Smooth muscle cell of the brain vasculature (primary cell): ENCODE measurements at regions not wholly inside any gene's neighbourhood (a gene's known extent, or its start where the extent isn't known, plus 50 kb on each side); places are given as distances from the start of the nearest gene placed in this dataset.

ENCODE experiments used
- DNase-seq: peaks from one replicate; pipeline ENCODE4 v3.0.0-alpha.2; 2012; ENCODE audit warnings: low read depth, low spot score

DNA sequence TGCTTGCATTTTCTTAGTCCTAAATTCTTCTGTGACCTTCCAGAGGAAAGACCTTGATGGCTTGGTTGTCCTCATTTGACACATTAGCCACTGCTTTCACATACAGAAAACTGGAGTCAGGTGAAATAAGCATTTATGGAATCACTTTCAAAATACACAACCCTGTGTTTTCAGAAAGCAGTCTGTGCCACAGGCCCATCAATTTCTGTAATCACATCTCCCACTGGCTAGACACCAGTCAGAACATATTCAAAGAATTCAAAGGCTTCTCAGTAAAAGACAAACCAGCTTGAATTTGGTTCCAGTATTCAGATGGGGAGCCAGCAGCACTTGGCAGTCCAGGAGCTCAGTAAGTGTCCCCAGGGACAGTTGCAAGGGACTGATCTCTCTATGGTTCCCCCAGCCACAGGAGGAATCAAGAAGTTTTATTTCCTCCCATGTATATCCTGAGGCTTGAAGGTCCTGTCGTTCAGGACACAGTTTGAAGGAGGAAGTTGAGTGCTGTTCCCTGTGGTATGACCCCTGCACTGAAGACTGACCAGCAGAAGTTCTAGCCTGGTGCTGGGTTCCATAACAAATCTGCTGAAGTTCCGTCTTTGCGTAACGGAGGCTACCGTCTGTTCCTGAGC is 214.3 kb downstream of the FOXO1 start:
- no peak for DNase-seq

DNA sequence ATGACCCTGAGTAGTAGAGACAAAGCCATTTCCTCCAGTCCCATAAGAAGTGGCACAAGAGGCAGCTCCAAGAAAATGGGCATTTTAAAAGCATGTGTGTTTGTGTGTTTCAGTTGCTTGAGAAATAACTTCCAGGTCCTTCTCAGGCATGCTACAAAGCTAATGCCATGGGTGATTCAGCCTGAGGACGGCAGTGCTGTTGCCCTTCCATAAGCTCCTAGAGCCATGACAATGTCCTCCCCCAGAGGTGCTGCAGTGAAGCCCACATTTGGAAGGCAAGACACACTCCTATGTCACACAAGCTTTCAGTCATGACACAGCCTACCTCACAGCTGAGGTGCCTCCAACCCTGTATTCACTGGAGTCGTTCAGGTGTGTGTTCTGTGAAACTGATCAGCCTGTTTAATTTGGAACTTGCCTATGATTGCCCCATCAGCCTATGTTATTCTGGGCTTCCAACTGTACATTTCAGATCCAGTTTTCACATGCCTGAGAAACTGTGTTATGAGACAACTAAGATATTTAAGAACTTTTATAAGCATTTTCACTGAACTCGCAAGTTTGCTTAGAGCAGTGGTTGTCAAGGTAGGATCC is 213.6 kb downstream of the FOXO1 start:
- no peak for DNase-seq

DNA sequence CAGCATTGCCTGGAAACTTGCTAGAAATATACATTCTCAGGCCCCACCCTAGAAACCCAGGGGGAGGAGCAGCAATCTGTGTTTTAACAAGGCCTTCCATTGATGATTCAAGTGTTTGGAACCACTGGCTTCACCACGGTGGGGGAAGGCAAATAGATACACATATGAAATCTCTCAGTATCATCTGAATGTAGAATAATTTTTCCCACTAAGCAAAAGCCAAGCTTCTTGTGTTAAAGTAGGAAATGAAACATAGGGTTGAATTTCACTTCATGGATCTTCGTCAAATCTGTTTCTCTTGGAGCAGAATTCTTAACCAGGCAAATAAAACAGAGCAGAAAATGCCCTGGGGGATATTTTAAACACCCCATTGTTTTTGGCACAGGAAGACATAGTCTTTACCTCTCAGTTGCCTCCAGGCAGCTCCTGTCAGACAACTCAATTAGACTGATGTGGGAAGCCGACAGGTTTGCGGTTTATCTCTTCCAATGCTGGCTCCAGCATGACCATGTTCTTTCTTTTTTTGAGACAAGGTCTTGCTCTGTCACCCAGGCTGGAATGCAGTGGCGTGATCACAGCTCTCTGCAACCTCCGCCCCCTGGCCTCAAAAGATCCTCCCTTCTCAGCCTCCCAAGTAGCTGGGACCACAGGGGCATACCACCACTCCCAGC is 213.0 kb downstream of the FOXO1 start:
- DNase-seq, result no peak

- DNase-seq, result no peak
Observed at GRCh38 chr13:40456397-40456953, 210.0 kb downstream of the FOXO1 start.

DNA sequence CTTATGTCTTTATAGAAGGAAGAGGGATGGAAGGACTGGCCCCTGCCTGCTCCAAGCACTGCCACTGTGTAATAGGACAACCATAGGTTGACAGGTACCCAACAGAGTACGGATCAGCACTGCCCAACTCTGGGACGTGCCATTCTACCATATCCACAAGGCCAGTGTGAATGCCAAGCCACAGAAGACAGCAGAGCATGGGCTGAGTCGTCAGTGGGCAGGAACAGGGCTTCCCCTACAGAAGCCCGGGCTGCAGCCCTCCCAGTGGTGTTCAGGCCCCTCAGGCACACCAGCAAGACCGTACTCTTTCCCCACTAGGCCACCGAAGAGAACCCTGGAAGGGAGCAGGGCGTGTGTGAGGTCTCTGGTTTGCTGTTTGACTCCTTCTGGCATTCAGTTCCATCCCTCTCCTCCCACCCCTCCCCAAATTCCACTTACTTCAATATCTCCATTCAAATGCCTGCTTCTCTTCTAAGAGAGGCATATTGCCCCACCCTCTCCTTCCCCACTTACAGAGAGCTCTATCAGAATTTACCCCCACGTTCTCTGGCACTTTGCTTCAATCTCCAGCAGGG is 209.4 kb downstream of the FOXO1 start:
- DNase-seq, result no peak

DNA sequence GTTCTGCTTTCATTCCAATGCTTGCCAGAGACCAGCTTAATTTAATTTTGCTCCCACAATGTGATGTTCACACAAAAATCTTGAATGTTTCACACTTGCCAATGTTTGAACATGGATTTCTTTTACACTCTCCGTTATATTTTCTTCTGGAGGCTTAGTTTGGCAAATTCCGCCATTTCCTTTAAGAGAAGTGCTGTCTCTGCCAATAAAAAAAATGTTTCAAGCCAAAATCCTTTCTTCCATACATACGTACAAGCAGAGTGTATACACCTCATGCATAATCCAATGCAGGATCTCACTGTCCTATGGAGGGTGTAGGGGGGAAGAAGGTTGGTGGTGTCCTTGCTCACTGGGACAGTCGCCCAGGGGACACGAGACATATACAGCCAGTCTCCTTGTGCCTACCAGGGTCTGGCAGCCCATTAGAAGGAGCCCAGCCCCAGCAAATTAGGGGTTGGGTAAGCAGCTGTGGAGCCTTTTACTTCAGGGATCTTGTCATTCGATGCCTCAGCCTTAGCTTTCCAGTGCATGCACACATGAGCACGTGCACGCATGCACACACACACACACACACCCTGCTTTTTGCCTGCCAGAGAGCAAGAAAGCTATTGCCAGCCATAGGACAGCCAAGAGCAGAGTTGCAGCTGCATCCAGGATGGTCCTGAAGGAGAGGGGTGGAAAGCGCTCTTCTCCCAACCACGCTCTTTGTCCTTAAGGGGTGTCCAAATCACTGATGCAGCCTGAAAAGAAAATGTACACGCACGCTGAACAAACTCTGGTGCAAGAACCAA is 208.3 kb downstream of the FOXO1 start:
- no peak for DNase-seq

DNA sequence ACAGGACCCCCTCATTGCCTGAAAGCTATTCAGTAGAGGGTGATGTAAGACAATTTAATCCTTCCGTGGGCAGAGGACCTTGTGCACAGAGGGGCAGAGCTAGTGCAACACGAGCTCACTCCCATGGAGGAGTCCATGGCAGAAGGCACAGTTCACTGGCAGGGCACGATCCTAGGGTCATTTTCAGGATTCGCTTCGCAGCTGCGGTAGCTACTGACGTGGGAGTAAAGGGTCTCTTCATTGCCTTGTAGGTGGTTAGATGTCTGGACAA is 207.8 kb downstream of the FOXO1 start:
- no peak for DNase-seq

GRCh38 chr13:40460116-40460515 is 206.3 kb downstream of the FOXO1 start:
- DNase-seq, result no peak

- no peak for DNase-seq
Observed at GRCh38 chr13:40464337-40465014, 202.0 kb downstream of the FOXO1 start.

DNA sequence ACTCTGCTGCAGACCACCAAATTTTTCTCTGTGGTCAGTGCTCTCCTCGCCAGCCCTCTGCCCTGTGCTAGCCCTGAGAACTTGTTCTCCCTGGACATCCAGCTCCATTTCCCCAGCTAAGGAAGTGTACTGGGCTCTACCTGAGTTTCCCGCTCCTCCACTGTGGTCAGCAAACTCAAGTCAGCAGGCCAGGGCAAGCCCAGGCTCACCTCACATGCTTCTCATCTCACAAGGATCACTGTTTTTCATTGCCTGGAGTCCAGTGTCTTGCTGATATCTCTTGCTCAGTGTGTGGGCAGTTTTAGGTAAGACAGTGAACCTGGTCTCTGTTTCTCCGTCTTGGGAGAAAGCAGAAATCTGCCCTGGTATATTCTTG is 201.4 kb downstream of the FOXO1 start:
- DNase-seq, result no peak

DNA sequence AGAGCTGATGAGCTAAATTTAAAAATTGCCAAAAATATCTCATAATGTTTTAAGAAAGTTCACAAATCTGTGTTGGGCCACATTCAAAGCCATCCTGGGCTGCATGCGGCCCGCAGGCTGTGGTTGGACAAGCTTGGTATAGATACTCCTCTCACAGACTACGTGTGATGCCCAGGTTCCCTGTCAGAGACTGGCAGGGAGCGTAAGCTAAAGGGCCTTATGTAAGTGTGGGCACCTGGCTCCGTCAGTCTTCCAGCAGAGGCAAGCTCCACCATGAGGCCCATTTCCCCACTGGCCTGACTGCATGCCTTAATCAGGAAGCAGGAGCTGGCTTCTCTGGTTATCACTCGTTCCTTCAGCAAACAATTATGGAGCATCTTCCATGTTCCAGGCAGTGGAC is 200.2 kb downstream of the FOXO1 start:
- no peak for DNase-seq

- no peak for DNase-seq
Observed at GRCh38 chr13:40468227-40468838, 198.1 kb downstream of the FOXO1 start.

GRCh38 chr13:40469581-40470310 is 196.7 kb downstream of the FOXO1 start:
- DNase-seq, result no peak

- DNase-seq, result no peak
Observed at GRCh38 chr13:40470660-40471059, 195.8 kb downstream of the FOXO1 start.

GRCh38 chr13:40471076-40471475 is 195.4 kb downstream of the FOXO1 start:
- DNase-seq, result no peak

DNA sequence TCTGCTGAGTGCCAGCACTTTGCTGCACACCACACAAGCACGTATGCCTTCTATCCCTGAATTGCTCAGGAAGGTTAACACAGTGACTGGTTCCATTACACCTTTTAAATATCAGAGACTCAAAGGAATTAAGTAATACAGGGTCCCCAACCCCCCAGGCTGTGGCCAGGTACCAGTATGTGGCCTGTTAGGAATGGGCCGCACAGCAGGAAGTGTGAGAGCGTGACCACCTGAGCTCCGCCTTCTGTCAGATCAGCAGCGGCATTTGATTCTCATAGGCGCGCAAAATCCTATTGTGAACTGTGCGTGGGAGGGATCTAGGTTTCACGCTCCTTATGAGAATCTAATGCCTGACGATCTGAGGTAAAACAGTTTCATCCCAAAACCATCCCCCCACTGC is 194.5 kb downstream of the FOXO1 start:
- DNase-seq, result no peak

DNA sequence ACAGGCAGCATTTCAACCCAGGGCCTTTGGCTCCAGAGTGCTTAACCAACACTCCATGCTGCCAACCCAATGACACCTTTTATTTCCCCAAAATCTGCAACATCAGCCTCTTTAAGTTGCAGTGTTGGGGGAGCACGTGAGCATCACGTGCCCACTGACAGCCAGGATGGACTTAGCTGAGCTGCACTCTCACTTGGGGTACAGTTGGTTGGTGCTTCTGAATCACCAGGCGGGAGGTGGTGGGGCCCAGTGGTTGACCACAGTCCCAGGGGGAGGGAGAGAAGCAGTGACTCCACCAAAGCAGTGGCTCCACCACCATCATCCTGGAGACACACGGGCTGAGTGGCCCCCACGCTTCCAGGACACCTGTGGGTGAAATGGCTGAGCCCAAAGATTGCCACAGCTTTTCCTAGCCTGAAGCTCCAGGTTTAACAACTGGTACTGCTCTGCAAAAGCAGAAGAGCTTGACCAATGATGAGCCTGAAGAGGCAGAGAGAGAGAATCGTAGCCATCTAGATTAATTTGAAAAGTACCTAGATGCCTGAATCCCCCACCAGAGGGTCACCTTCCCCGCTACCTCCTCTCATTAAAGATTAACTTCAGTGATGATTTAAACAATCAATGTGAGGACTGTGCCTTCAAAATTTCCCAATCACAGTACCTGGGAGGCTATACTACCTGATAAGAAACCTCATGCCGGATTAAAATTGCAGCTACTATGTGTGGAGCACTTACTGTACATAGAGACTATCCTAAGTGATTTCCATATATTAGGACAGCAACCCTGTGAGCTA is 193.8 kb downstream of the FOXO1 start:
- DNase-seq, result no peak

GRCh38 chr13:40475617-40476016 is 190.8 kb downstream of the FOXO1 start:
- no peak for DNase-seq

DNA sequence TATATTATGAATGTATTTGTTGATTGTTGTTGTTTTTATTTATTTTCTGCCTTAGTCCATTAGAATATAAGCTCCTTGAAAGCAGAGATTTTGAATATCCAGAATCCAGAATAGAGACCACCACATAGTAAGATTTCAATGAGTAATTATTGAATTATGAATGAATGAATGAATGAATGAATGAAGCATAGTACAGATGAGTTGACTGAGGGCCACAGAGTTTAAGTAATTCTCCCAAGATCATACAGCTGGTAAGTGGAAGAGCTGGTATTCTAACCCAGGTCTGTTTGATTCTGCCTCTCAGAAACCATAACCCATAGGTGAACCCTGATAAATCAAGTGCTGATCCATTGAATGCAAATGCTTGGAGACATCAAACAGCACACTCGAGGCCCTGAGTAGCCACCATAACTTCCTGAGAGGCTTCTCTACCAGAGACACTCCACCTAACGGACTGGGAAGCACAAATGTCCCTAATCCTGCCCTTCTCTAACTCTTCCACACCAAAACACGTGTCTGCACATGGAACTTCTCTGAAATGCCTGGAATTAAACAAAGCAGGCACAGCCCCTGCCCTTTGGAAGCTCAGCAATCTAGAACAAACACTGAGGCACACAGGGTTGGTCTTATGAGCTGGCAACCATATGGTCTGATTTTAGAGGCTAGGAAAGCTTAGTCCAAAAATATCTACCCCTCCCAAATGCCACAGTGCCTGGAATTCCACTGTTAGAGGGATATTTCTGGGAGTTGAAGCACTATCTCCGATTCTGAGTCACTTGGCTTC is 190.1 kb downstream of the FOXO1 start:
- DNase-seq, result no peak
